GM18499 (cell line): ENCODE measurements at regions not wholly inside any gene's neighbourhood (a gene's known extent, or its start where the extent isn't known, plus 50 kb on each side); places are given as distances from the start of the nearest gene placed in this dataset.
"Not testable (repeated sequence)": the region's sequence is repeated elsewhere in the genome, so short reads cannot be mapped to it uniquely, and the experiment has no call there.

Experiments used
- ATAC-seq: cut with Tn5 transposase; IDR thresholded peaks from one replicate; pipeline ENCODE4 v1.9.1; 2021; ENCODE audit warnings: moderate number of reproducible peaks; ENCODE audit not compliant: insufficient read depth, unreplicated experiment

DNA sequence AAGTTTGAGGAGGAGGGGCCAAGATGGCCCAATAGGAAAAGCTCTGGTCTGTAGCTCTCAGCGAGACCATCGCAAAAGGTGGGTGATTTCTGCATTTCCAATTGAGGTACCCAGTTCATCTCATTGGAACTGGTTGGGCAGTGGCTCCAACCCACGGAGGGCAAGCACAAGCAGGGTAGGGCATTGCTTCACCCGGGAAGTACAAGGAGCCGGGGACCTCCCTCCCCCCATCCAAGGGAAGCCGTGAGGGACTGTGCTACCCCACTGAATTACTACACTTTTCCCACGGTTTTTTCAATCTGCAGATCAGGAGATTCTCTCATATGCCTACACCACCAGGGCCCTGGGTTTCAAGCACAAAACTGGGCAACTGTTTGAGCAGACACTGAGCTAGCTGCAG, 58.0 kb upstream of the EFCAB3 start:
- ATAC-seq: no peak

DNA sequence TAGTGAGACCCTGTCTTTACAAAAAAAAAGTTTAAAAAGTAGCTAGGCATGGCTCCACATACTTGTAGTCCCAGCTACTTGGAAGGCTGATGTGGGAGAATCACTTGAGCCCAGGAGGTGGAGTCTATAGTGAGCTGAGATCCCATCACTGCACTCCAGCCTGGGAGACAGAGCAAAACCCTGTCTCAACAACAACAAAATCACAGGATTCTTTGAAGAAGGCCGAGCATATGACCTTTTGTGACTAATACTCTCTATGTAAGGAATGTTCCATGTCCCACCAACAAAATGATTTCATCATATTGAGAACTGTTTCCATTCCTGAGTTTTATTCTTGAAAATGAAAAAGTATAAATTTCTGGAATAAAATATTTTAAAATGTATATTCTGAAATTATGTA, 58.9 kb upstream of the EFCAB3 start:
- ATAC-seq: no peak

- ATAC-seq: no peak
Observed at GRCh38 chr17:62319846-62320245, 60.5 kb upstream of the EFCAB3 start.

DNA sequence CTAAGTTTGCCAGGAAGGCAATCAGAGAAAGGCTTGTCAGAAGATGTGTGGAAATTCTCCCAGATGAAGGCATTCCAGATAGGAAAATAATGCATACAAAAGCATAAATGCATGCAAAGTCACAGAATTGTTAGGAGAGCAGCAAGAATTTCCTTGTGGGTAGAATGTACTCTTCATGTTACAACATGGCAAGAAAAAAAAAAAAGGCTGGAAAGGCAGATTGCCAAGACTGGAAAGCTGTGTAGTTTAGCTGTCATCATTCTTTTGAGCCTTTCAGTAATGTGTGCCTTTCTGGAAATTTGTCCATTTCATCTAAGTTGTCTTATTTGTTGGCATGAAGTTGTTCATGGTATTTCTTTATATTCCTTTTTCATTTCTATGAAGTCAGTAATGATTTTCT, 71.0 kb upstream of the EFCAB3 start:
- ATAC-seq: no peak

DNA sequence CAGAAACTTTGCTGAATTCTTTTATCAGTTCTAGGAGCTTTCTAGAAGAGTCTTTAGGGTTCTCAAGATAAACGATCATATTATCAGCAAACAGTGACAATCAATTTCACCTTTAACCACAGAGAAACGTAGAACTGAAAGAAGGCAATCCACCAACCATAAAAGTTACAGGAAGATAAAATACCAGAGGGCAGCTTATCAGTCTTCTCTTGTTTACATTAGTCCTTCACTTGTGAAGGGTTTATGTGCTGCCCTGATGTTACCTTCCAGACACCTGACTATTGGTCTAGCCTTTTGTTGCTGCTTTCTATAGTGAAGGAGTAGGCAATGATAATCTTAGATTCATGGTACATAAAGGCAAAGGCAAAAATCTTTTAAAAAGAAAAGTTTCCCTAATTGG, 73.2 kb upstream of the EFCAB3 start:
- no peak for ATAC-seq

DNA sequence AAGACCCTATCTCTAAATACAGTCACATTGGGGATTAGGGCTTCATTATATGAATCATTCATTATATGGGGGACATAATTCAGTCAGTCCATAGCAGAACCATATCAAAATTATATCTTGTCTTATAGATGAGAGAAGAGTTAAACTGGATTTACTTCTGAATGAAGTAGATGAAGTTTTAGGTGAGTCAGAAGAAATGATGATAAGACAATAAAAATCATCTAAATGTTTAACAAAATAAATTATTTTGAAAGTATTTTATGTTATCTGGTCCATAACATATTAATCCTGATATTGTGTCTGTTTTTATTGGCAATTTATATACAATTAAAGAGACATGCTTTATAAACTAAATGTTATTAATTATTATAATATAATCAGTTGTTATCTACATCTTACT, 76.9 kb upstream of the EFCAB3 start:
- no peak for ATAC-seq

DNA sequence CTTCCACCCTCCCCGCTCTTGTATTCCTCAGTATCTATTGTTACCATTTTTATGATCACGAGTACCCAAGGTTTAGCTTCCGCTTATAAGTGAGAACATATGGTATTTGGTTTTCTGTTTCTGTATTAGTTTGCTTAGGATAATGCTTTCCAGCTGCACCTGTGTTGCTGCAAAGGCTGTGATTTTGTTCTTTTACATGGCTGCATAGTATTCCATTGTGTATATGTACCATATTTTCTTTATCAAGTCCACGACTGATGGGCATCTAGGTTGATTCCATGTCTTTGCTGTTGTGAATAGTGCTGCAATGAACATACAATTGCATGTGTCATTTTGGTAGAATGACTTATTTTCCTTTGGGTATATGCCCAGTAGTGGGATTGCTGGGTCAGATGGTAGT, 79.7 kb upstream of the EFCAB3 start:
- no peak for ATAC-seq

DNA sequence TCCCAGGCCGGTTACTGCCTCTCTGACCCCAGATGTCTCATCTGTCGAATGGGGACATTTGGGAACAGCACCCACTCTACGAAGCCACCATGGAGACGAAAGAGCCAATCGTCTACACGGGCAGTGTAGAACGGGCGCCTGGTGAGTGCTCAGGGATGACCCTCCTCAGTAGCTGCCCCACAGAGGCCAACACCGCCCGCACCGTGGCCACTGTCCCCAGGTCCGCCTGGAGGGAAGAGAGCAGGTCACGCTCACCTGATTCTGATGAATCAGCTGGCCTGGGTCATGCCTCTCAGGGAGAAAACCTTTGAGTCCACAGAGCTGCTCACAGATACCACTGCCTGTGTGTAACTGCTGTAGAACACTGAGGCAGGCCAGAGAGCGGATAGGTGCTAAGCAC, 105.1 kb upstream of the EFCAB3 start:
- ATAC-seq: not testable (repeated sequence)

GRCh38 chr17:62268361-62268760, 112.0 kb upstream of the EFCAB3 start:
- not testable (repeated sequence) for ATAC-seq

GRCh38 chr17:62264974-62265373, 115.4 kb upstream of the EFCAB3 start:
- ATAC-seq: not testable (repeated sequence)

- not testable (repeated sequence) for ATAC-seq
Observed at GRCh38 chr17:62255791-62256190, 124.6 kb upstream of the EFCAB3 start.

GRCh38 chr17:62242076-62242475, 138.3 kb upstream of the EFCAB3 start:
- ATAC-seq: not testable (repeated sequence)

GRCh38 chr17:62239569-62239968, 140.8 kb upstream of the EFCAB3 start:
- ATAC-seq: not testable (repeated sequence)

DNA sequence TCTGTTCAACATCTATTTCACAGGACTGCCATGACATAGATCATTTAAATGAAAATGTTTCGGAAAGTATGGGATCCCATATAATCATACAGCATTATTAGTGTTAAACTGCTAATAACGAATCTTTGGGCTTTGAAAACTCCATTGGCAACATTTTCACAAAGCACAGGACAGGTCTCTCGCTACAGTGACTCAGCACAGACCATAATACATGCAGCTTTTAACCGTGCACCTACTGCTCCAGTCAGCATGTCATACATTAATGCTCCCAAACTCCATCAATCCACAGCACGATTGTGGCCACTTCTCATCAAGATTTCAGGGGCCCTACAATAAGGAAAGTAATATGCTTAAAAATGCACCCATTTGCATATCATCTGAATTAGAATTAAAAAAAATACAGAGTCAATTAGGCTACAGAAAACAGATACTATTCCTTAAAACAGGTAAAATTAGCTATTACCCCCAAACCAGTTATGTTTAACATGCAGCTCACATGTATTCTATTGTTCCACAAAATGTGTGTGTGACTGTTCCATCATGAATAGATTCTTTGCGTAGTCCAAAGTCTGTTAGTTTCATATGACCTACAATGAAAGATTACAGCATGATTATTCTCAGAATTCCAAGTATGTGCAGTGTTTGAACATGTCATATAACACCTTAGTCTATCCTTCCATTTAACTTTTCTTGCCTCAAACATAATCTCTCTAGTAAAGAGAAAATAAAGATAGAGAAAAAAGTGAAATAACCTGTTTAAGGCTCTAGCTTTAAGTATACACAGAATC, 141.6 kb upstream of the EFCAB3 start:
- not testable (repeated sequence) for ATAC-seq

DNA sequence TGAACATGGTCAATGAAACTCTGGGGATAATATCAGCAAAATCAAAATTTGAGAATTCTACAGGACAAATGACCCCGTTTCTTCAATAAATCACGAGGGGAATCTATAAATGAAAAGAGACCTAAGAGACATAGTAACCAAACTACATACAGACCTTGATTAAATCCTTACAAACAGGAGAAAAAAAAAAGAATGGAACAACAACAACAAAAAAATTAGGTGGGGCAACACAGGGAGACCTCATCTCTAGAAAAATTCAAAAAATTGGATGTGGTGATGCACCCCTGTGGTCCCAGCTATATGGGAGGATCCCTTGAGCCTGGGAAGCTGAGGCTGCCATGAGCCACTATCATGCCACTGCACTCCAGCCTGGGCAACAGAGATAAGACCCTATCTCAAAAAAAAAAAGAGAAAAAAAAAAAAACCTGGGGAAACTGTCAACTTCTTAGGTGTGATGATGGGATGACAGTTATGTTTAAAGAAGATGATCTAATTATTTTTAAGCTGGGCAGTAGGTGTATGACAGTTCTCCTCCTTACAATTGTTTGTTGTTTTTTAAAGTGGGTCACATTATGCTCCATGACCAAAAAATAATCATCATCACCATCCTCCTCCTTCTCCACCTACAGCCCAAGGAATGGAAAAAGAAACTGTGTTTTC, 146.4 kb upstream of the EFCAB3 start:
- not testable (repeated sequence) for ATAC-seq

DNA sequence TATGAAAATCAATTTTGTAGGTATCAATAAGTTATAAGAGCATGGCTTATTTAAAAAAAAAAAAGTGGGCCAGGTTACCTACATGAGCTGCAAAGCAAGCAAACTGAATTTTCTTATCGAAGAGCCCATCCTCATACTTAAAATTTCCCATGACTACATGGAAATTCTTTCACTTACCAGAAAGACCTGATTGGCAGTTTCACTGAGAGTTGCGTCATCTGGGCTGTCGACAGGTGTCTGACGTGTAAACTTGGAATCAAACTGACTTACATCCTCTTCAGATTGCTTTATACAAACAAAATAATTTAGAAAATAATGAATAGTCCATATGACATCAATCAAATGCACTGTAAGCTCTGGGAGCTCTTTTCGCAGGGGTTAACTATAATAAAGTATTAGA, 149.1 kb upstream of the EFCAB3 start:
- ATAC-seq: not testable (repeated sequence)

- not testable (repeated sequence) for ATAC-seq
Observed at GRCh38 chr17:62226610-62227240, 153.6 kb upstream of the EFCAB3 start.

DNA sequence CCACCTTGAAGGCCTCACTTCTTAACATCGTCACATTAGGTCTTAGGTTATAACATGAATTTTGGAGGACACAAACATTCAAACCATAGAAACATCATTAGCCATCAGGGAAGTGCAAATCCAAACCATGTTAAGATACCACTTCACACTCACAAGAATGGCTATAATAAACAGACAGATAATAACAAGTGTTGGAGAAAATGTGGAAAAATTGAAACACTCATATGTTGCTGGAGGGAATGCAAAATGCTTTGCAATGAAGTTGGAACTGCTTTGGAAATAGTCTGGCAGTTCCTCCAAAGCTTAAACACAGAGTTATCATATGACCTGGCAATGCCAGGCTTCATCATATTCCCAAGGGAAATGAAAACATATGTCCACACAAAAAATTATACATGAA, 156.8 kb upstream of the EFCAB3 start:
- not testable (repeated sequence) for ATAC-seq

DNA sequence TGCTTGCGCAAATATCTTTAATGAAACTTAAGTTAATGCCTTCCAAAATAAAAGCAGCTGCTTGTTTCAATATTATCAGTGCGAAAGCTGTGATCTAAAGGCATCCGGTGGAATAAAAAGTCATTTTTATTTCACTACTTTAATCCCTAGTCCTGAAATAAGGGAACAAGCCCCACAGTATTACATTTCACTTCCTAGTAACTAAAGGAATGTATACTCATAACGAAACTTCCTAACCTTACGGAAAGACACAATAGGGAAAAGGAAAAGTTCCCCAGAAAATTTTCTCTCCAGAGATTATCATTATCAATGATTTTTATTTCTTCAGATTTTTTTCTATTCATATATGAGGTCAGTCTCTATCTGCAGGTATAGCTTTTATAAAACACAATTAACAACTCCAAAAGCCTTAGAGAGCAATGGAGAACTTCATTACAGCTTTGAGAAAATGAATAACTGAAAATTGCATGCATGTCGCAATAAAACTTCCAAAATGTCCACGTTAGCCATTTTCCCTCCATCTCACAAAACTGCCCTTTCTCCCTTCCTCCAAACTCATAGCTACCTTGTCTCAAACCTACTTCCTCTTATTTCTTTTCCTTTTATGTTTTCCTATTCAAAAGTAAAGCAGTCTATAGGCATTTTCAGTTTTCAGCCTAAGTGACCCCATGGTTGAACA, 154.3 kb upstream of the MED13 start:
- no peak for ATAC-seq

GRCh38 chr17:62216847-62217246, 151.8 kb upstream of the MED13 start:
- no peak for ATAC-seq

GRCh38 chr17:62215891-62216290, 150.8 kb upstream of the MED13 start:
- ATAC-seq: not testable (repeated sequence)
